HG03378 (cell line): ENCODE measurements at regions not wholly inside any gene's neighbourhood (a gene's known extent, or its start where the extent isn't known, plus 50 kb on each side); places are given as distances from the start of the nearest gene placed in this dataset.
"Not testable (repeated sequence)": the region's sequence is repeated elsewhere in the genome, so short reads cannot be mapped to it uniquely, and the experiment has no call there.

Source experiments
- ATAC-seq: cut with Tn5 transposase; IDR thresholded peaks from one replicate; pipeline ENCODE4 v1.9.1; 2021; ENCODE audit warnings: mild to moderate bottlenecking, moderate library complexity; ENCODE audit not compliant: unreplicated experiment

- no peak for ATAC-seq
These were observed 108.5 kb downstream of the KCNK1 start for GRCh38 chr1:233722212-233722979.

GRCh38 chr1:233723387-233723786 lies 109.5 kb downstream of the KCNK1 start:
- no peak for ATAC-seq

GRCh38 chr1:233724131-233724631 lies 110.3 kb downstream of the KCNK1 start:
- not testable (repeated sequence) for ATAC-seq

- no peak for ATAC-seq
These were observed 111.5 kb downstream of the KCNK1 start for GRCh38 chr1:233725423-233725822.

- ATAC-seq, result no peak
These were observed 114.8 kb downstream of the KCNK1 start for GRCh38 chr1:233728721-233729120.

GRCh38 chr1:233730380-233730779 lies 116.5 kb downstream of the KCNK1 start:
- ATAC-seq, result no peak

GRCh38 chr1:233730809-233731208 lies 116.9 kb downstream of the KCNK1 start:
- ATAC-seq, result no peak

- no peak for ATAC-seq
These were observed 118.3 kb downstream of the KCNK1 start for GRCh38 chr1:233732206-233732605.

- ATAC-seq, result no peak
These were observed 120.5 kb downstream of the KCNK1 start for GRCh38 chr1:233734456-233734855.

GRCh38 chr1:233735331-233735730 lies 121.4 kb downstream of the KCNK1 start:
- ATAC-seq, result no peak

GRCh38 chr1:233735847-233736246 lies 121.9 kb downstream of the KCNK1 start:
- ATAC-seq, result no peak

- ATAC-seq, result no peak
These were observed 123.4 kb downstream of the KCNK1 start for GRCh38 chr1:233737341-233737740.

- ATAC-seq, result no peak
These were observed 124.5 kb downstream of the KCNK1 start for GRCh38 chr1:233738396-233738795.

GRCh38 chr1:233738850-233739249 lies 124.9 kb downstream of the KCNK1 start:
- no peak for ATAC-seq

GRCh38 chr1:233744779-233745513 lies 131.0 kb downstream of the KCNK1 start:
- no peak for ATAC-seq

GRCh38 chr1:233750139-233750538 lies 136.2 kb downstream of the KCNK1 start:
- ATAC-seq, result no peak

- no peak for ATAC-seq
These were observed 144.8 kb upstream of the SLC35F3 start for GRCh38 chr1:233759665-233760064.

- not testable (repeated sequence) for ATAC-seq
These were observed 140.2 kb upstream of the SLC35F3 start for GRCh38 chr1:233764304-233764703.

GRCh38 chr1:233777566-233777965 lies 126.9 kb upstream of the SLC35F3 start:
- no peak for ATAC-seq

- ATAC-seq, result no peak
These were observed 124.4 kb upstream of the SLC35F3 start for GRCh38 chr1:233780049-233780448.

- no peak for ATAC-seq
These were observed 121.4 kb upstream of the SLC35F3 start for GRCh38 chr1:233782937-233783586.

- ATAC-seq, result no peak
These were observed 116.9 kb upstream of the SLC35F3 start for GRCh38 chr1:233787599-233787998.
